H9 (cell line): ENCODE measurements at regions not wholly inside any gene's neighbourhood (a gene's known extent, or its start where the extent isn't known, plus 50 kb on each side); places are given as distances from the start of the nearest gene placed in this dataset.

Source experiments
- DNase-seq: peaks from one replicate; pipeline ENCODE4 v3.0.0-alpha.2; 2017
- H2AFZ ChIP-seq: one replicate; pipeline ENCODE4 v1.6.1; 2013; ENCODE audit warnings: mild to moderate bottlenecking, low read length, control low read depth, moderate library complexity
- H2AK5ac ChIP-seq: 2 replicates; pipeline ENCODE4 v1.6.1; 2013; ENCODE audit warnings: low read length, control low read depth, mixed read lengths; ENCODE audit not compliant: insufficient read length
- H2BK120ac ChIP-seq: one replicate; pipeline ENCODE4 v1.6.1; 2013; ENCODE audit warnings: low read depth, mild to moderate bottlenecking, low read length, control low read depth, inconsistent platforms; ENCODE audit not compliant: poor library complexity, severe bottlenecking
- H2BK12ac ChIP-seq: 2 replicates; pipeline ENCODE4 v1.6.1; 2013; ENCODE audit warnings: low read length, control low read depth, mixed read lengths, low read depth; ENCODE audit not compliant: insufficient read length
- H2BK15ac ChIP-seq: 2 replicates; pipeline ENCODE4 v1.6.1; 2013; ENCODE audit warnings: low read depth, low read length, control low read depth
- H2BK20ac ChIP-seq: one replicate; pipeline ENCODE4 v1.6.1; 2013; ENCODE audit warnings: low read depth, mild to moderate bottlenecking, low read length, control low read depth, inconsistent platforms; ENCODE audit not compliant: poor library complexity, severe bottlenecking
- H2BK5ac ChIP-seq: 2 replicates; pipeline ENCODE4 v1.6.1; 2013; ENCODE audit warnings: low read length, control low read depth, mixed read lengths; ENCODE audit not compliant: insufficient read length
- H3K14ac ChIP-seq: 2 replicates; pipeline ENCODE4 v1.6.1; 2013; ENCODE audit warnings: low read length, control low read depth; ENCODE audit not compliant: insufficient read depth
- H3K18ac ChIP-seq: 2 replicates; pipeline ENCODE4 v1.6.1; 2013; ENCODE audit warnings: low read depth, mild to moderate bottlenecking, mixed read lengths, low read length, control low read depth; ENCODE audit not compliant: insufficient read length
- H3K23ac ChIP-seq: 2 replicates; pipeline ENCODE4 v1.6.1; 2013; ENCODE audit warnings: low read length, control low read depth, mixed read lengths, low read depth; ENCODE audit not compliant: insufficient read length
- H3K23me2 ChIP-seq: 2 replicates; pipeline ENCODE4 v1.6.1; 2013; ENCODE audit warnings: low read depth, mild to moderate bottlenecking, mixed read lengths, low read length, control low read depth; ENCODE audit not compliant: insufficient read length, poor library complexity, severe bottlenecking
- H3K27ac ChIP-seq: 2 replicates; pipeline ENCODE4 v1.5.1; 2013; ENCODE audit warnings: low read length, control low read depth, mixed read lengths, low read depth; ENCODE audit not compliant: insufficient read length
- H3K27me3 ChIP-seq: 2 replicates; pipeline ENCODE4 v1.6.1; 2013; ENCODE audit warnings: low read length, control low read depth, inconsistent platforms; ENCODE audit not compliant: insufficient read depth
- H3K4ac ChIP-seq: 2 replicates; pipeline ENCODE4 v1.6.1; 2013; ENCODE audit warnings: low read depth, mild to moderate bottlenecking, control low read depth, inconsistent platforms, low read length, moderate library complexity
- H3K4me1 ChIP-seq: 2 replicates; pipeline ENCODE4 v1.6.1; 2013; ENCODE audit warnings: low read length, control low read depth, inconsistent platforms; ENCODE audit not compliant: insufficient read depth
- H3K4me2 ChIP-seq: 2 replicates; pipeline ENCODE4 v1.6.1; 2013; ENCODE audit warnings: low read length, control low read depth, mixed read lengths; ENCODE audit not compliant: insufficient read length, insufficient read depth
- H3K56ac ChIP-seq: 2 replicates; pipeline ENCODE4 v1.6.1; 2013; ENCODE audit warnings: low read depth, mild to moderate bottlenecking, mixed read lengths, low read length, control low read depth; ENCODE audit not compliant: insufficient read length
- H3K79me1 ChIP-seq: 2 replicates; pipeline ENCODE4 v1.6.1; 2013; ENCODE audit warnings: low read depth, mild to moderate bottlenecking, moderate library complexity, low read length, control low read depth, inconsistent platforms; ENCODE audit not compliant: insufficient read depth, poor library complexity, severe bottlenecking
- H3K79me2 ChIP-seq: 2 replicates; pipeline ENCODE4 v1.6.1; 2013; ENCODE audit warnings: low read length, control low read depth, inconsistent platforms; ENCODE audit not compliant: insufficient read depth
- H3K9ac ChIP-seq: 2 replicates; pipeline ENCODE4 v1.6.1; 2013; ENCODE audit warnings: low read length, control low read depth, mixed read lengths; ENCODE audit not compliant: insufficient read length; ENCODE audit errors: extremely low read depth
- H3K9me3 ChIP-seq: one replicate; pipeline ENCODE4 v1.6.1; 2013; ENCODE audit warnings: low read depth, low read length, inconsistent platforms; ENCODE audit not compliant: control insufficient read depth
- H3T11ph ChIP-seq: one replicate; pipeline ENCODE4 v1.6.1; 2013; ENCODE audit warnings: mild to moderate bottlenecking, low read length, control low read depth, inconsistent platforms
- H4K20me1 ChIP-seq: one replicate; pipeline ENCODE4 v1.6.1; 2013; ENCODE audit not compliant: control insufficient read depth, insufficient read length, insufficient read depth
- H4K5ac ChIP-seq: 2 replicates; pipeline ENCODE4 v1.6.1; 2013; ENCODE audit warnings: low read depth, mild to moderate bottlenecking, mixed read lengths, low read length, control low read depth; ENCODE audit not compliant: insufficient read length
- H4K8ac ChIP-seq: replicated peaks from 2 replicates; pipeline ENCODE4 v1.6.1; 2013; ENCODE audit warnings: low read length, control low read depth, mixed read lengths, low read depth; ENCODE audit not compliant: insufficient read length
- H4K91ac ChIP-seq: 2 replicates; pipeline ENCODE4 v1.6.1; 2013; ENCODE audit warnings: low read depth, mild to moderate bottlenecking, moderate library complexity, mixed read lengths, low read length, control low read depth; ENCODE audit not compliant: insufficient read length
- H3K27ac Mint-ChIP-seq, 3 experiments: 2 replicates in 2 of 3; 3 replicates in 1 of 3; pipeline ENCODE4 v1.8.0; 2020 to 2021; ENCODE audit warnings: mixed read lengths in 3 of 3, mild to moderate bottlenecking in 1 of 3, moderate library complexity in 1 of 3
- H3K27me3 Mint-ChIP-seq: 2 replicates; pipeline ENCODE4 v1.8.0; 2021; ENCODE audit warnings: low read depth, mild to moderate bottlenecking, moderate library complexity, mixed read lengths
- H3K36me3 Mint-ChIP-seq, 3 experiments: 2 replicates in 2 of 3; 3 replicates in 1 of 3; pipeline ENCODE4 v1.8.0; 2020 to 2021; ENCODE audit warnings: low read depth in 3 of 3, mixed read lengths in 3 of 3; ENCODE audit not compliant: insufficient read depth in 1 of 3
- H3K4me1 Mint-ChIP-seq, 2 experiments: 2 replicates each; pipeline ENCODE4 v1.8.0; 2020; ENCODE audit warnings: mixed read lengths in 2 of 2
- H3K4me3 Mint-ChIP-seq, 2 experiments: 2 replicates in 1 of 2; 3 replicates in 1 of 2; pipeline ENCODE4 v1.8.0; 2020 to 2021; ENCODE audit warnings: mild to moderate bottlenecking in 2 of 2, mixed read lengths in 2 of 2, moderate library complexity in 1 of 2
- H3K9me3 Mint-ChIP-seq, 2 experiments: 2 replicates in 1 of 2; 3 replicates in 1 of 2; pipeline ENCODE4 v1.8.0; 2020; ENCODE audit warnings: mild to moderate bottlenecking in 2 of 2, mixed read lengths in 2 of 2, moderate library complexity in 1 of 2
- WGBS: extraction: QIAGEN DNeasy Blood & Tissue Kit; methylation state at CpG from one replicate; pipeline ENCODE4 v1.1.7; 2013; ENCODE audit warnings: missing lambda C conversion rate, low lambda C conversion rate, mixed read lengths; ENCODE audit not compliant: insufficient read length; ENCODE audit errors: extremely low coverage; 5-methylcytosine and 5-hydroxymethylcytosine counted together
- TF ChIP-seq, protein P1 (sequence below): fragments of 200-600 bp; sonication (generic); conservative IDR thresholded peaks from 3 replicates; pipeline ENCODE4 v1.8.0; 2021; ENCODE audit warnings: antibody characterized with exemption, mild to moderate bottlenecking

GRCh38 chr14:97074856-97075255 lies 277.7 kb downstream of the VRK1 start:
- Histone ChIP-seq H2BK12ac (no peak overlapping the region), H3K4ac (no peak overlapping the region), H4K5ac (no peak overlapping the region), H2AK5ac (no peak overlapping the region), H3K18ac (no peak overlapping the region), H2BK5ac (no peak overlapping the region), H2BK15ac (no peak overlapping the region), H2BK20ac (no peak overlapping the region), H3K56ac (no peak overlapping the region), H3K4me2 (no peak overlapping the region), H3K9ac (no peak overlapping the region), H4K20me1 (no peaks in the 10 kb centered on the region), H4K91ac (no peak overlapping the region), H3T11ph (no peak overlapping the region), H3K27me3 (no peaks in the 10 kb centered on the region), H3K27ac (no peak overlapping the region), H2BK120ac (no peak overlapping the region), H4K8ac (no peak overlapping the region), H3K23ac (no peak overlapping the region), H3K9me3 (no peaks in the 10 kb centered on the region), H3K79me2 (no peaks in the 10 kb centered on the region), H2AFZ (no peak overlapping the region), H3K14ac (no peak overlapping the region), H3K79me1 (no peaks in the 10 kb centered on the region), H3K23me2 (no peaks in the 10 kb centered on the region), H3K4me1 (no peaks in the 10 kb centered on the region)
- TF ChIP-seq, protein P1, sequence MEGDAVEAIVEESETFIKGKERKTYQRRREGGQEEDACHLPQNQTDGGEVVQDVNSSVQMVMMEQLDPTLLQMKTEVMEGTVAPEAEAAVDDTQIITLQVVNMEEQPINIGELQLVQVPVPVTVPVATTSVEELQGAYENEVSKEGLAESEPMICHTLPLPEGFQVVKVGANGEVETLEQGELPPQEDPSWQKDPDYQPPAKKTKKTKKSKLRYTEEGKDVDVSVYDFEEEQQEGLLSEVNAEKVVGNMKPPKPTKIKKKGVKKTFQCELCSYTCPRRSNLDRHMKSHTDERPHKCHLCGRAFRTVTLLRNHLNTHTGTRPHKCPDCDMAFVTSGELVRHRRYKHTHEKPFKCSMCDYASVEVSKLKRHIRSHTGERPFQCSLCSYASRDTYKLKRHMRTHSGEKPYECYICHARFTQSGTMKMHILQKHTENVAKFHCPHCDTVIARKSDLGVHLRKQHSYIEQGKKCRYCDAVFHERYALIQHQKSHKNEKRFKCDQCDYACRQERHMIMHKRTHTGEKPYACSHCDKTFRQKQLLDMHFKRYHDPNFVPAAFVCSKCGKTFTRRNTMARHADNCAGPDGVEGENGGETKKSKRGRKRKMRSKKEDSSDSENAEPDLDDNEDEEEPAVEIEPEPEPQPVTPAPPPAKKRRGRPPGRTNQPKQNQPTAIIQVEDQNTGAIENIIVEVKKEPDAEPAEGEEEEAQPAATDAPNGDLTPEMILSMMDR, result no peak
- Mint-ChIP-seq H3K27me3 (no peaks in the 10 kb centered on the region; the same call in 1 of the 2 replicates), H3K36me3 (peaks cover 0 to 8% (median 0%) of the 10 kb centered on the region in 3 experiments; a peak in 2 of 7 replicates), H3K4me3 (no peak overlapping the region), H3K4me1 (peaks cover 15 to 19% of the 10 kb centered on the region in 2 experiments), H3K9me3 (peaks cover 0 to 2% of the 10 kb centered on the region in 2 experiments; a peak in 2 of 5 replicates), H3K27ac (no peak overlapping the region)
- no peak for DNase-seq
- WGBS, result no CpG with 5 or more reads among the region's 6 CpGs
